Epithelial cell of proximal tubule (primary cell): ENCODE measurements at regions not wholly inside any gene's neighbourhood (a gene's known extent, or its start where the extent isn't known, plus 50 kb on each side); places are given as distances from the start of the nearest gene placed in this dataset.

ENCODE experiments used
- DNase-seq: peaks from one replicate; pipeline ENCODE4 v3.0.0-alpha.2; 2011; ENCODE audit warnings: low read depth
- H3K4me3 ChIP-seq: 2 replicates; pipeline ENCODE4 v1.5.1; 2011; ENCODE audit warnings: low read depth, mild to moderate bottlenecking, low read length
- TF ChIP-seq, protein P1 (sequence below): conservative IDR thresholded peaks from 2 replicates; pipeline ENCODE4 v1.5.1; 2012; ENCODE audit warnings: low read depth, mild to moderate bottlenecking, low read length

DNA sequence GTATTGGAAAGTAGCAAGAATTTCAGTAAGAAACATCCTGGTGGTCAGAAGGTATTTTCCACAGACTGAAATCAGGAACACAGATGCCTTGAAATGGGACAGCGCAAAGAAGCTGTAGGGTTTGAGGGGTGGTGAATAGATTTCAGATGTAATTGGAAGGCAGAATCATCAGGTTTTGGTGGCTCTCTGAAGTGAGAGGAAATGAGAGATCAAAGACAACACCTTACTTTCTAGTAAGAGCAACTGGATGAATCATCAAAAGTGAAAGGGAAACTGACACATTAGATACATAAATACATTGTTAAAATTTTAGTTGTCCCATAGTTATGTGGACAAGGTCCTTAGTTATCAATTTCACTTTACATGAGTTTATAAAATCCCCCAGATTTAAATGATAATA lies 188.2 kb upstream of the SLC27A6 start:
- DNase-seq: no peak
- H3K4me3 ChIP-seq: no peak overlapping the region
- TF ChIP-seq, protein P1, sequence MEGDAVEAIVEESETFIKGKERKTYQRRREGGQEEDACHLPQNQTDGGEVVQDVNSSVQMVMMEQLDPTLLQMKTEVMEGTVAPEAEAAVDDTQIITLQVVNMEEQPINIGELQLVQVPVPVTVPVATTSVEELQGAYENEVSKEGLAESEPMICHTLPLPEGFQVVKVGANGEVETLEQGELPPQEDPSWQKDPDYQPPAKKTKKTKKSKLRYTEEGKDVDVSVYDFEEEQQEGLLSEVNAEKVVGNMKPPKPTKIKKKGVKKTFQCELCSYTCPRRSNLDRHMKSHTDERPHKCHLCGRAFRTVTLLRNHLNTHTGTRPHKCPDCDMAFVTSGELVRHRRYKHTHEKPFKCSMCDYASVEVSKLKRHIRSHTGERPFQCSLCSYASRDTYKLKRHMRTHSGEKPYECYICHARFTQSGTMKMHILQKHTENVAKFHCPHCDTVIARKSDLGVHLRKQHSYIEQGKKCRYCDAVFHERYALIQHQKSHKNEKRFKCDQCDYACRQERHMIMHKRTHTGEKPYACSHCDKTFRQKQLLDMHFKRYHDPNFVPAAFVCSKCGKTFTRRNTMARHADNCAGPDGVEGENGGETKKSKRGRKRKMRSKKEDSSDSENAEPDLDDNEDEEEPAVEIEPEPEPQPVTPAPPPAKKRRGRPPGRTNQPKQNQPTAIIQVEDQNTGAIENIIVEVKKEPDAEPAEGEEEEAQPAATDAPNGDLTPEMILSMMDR: no peak

DNA sequence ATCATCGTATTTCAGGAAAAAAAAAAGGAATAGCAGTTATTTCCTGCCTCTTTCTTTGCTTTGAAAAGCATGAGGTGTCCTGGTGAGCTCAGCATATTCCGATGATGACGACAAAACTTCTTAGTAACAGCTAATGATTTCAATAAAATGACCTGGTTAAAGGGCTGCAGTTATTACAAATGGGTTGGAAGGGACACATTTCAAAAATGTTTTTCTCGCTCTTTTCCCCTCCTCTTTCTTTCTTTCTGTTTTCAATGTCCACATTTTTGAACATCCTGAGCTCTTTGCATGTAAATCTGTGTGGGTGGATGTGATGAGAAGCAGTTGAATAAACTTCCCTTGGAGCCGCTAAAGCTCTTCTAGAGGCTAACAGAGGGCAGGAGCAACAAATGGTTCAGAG lies 186.8 kb upstream of the SLC27A6 start:
- TF ChIP-seq, protein P1: no peak
- no peak for DNase-seq
- no peak overlapping the region for H3K4me3 ChIP-seq

DNA sequence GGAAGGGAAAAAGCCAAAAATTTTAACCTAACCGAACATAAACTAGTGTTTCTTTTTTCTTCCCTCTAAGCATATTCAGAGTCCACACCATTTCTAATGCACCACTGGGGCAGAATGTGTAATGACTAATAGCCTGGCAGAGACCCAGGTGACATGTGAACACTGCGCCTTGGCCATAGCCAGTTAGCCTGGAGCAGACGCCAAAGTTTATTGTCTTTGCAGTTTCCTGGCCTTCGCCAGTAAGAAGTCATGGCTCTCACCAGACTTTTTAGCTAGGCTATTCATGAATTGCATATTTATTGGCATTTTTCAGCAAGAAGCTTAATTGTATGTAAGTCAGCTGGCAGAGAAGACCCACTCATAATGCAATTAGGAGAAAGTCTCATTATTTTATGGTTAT lies 182.8 kb upstream of the SLC27A6 start:
- TF ChIP-seq, protein P1: no peak
- DNase-seq: peak; percentile 7
- no peak overlapping the region for H3K4me3 ChIP-seq

DNA sequence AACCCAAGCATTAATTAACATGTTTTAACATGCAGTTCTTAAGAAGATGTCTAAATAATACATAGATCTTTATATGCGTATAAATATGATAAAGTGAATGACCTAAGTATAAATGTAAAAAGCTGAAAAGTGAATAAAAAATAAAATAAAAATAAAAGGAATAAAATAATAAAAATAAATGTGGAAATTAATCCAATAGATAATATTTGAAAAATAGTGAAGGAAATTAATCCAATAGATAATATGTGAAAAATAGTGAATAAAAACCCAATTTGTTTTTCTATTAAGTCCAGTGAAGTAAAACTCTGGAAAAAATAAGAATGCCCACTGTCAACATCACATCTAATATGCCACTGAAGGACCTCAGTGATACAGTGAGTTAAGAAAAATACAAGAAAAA lies 180.6 kb upstream of the SLC27A6 start:
- H3K4me3 ChIP-seq: no peak overlapping the region
- DNase-seq: no peak
- TF ChIP-seq, protein P1: no peak

DNA sequence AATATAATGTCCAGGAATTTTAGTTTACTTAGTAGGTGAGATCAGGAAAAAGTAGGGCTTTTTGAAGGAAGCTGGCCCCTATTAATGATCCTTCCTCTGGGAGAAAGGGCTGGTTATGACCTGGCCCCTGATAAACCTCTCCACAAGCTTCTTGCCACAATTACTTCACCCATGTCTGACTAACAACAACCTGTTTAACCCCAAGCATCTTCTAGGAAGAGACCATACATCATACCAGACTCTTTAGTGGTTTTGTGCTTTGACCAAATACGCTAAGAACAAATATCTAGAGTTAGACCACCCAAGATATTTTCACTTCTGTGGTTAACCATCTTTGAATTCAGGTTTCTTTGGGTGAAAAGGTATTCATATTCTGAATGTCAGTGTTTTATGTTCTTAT lies 174.0 kb upstream of the SLC27A6 start:
- TF ChIP-seq, protein P1: no peak
- H3K4me3 ChIP-seq: no peak overlapping the region
- no peak for DNase-seq

DNA sequence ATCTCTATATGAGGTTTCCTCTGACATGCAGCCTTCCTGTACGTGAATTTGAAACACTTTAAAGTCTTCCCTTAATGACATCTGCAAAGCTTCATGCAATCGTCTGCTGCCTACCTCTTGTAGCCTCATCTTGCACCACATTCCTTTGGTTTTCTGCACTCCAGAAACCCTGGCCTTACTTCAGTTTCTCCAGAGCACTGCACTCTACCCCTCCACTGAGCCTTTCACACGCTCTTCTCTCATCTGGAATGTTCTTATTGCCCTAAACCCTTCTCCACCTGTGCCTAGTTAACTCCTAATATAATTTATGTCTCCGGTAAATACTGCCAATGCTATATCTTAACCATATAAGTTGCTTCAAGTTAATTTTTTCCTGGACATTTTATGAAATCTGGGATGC lies 168.8 kb upstream of the SLC27A6 start:
- DNase-seq: no peak
- TF ChIP-seq, protein P1: no peak
- no peak overlapping the region for H3K4me3 ChIP-seq

DNA sequence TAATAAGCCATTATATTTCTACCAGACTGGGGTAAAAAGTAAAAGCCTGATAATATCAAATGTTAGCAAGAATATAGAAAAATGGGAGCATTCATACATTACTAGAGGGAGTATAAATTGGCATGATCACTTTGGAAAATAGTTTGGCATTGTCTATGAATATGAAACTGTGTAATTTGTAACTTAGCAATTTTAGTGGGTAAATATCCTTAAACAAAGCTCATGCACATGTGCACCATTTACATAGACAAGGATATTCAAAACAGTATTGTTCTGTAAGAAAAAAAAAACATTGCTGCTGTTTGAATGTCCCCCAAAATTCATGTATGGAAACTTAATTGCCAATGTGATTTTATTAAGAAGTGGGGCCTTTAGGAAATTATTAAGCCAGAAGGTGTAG lies 166.4 kb upstream of the SLC27A6 start:
- TF ChIP-seq, protein P1: no peak
- no peak overlapping the region for H3K4me3 ChIP-seq
- DNase-seq: no peak
